ENCODE measurements at regions not wholly inside any gene's neighbourhood (a gene's known extent, or its start where the extent isn't known, plus 50 kb on each side); places are given as distances from the start of the nearest gene placed in this dataset.

DNA sequence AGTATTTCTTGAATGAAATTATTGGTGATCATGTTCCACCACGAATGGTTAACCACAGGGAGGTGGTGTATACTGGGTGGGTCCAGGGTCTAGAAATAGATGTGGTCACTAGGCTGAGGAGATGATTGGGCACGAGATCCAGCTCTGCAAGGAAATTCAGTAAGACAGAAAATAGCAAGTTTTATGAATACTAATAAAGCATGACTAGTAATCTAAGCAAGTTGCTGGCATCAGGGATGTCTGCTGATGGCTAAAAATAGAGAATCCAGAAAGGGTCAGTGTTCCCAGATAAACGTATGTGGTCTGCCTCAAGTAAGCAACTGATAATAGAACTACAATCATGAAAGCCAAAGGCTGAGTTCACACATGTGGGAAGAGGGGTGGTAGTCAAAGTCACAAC is 108.3 kb upstream of the FRMD4B start:
- intact Hi-C loops (cut with DNase I), result no loop called here
- DNase-seq (ENCODE audit: low spot score), result no peak
- Histone ChIP-seq H3K9me3 (no peaks in the 10 kb centered on the region), H3K4me1 (replicated peaks) (no peaks in the 10 kb centered on the region), H3K4me3 (no peak overlapping the region), H3K27ac (no peak overlapping the region), H3K36me3 (no peaks in the 10 kb centered on the region), H3K27me3 (replicated peaks; ENCODE audit: insufficient read depth) (no peaks in the 10 kb centered on the region)
- 53% methylated on average over 3 of the region's 3 CpGs for WGBS
- TF ChIP-seq POLR2AphosphoS5 (IDR thresholded peaks at IDR 0.05) (no peak), POLR2A (IDR thresholded peaks at IDR 0.05) (no peak)
- TF ChIP-seq, protein P1, sequence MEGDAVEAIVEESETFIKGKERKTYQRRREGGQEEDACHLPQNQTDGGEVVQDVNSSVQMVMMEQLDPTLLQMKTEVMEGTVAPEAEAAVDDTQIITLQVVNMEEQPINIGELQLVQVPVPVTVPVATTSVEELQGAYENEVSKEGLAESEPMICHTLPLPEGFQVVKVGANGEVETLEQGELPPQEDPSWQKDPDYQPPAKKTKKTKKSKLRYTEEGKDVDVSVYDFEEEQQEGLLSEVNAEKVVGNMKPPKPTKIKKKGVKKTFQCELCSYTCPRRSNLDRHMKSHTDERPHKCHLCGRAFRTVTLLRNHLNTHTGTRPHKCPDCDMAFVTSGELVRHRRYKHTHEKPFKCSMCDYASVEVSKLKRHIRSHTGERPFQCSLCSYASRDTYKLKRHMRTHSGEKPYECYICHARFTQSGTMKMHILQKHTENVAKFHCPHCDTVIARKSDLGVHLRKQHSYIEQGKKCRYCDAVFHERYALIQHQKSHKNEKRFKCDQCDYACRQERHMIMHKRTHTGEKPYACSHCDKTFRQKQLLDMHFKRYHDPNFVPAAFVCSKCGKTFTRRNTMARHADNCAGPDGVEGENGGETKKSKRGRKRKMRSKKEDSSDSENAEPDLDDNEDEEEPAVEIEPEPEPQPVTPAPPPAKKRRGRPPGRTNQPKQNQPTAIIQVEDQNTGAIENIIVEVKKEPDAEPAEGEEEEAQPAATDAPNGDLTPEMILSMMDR (IDR thresholded peaks at IDR 0.05), result no peak

GRCh38 chr3:69493157-69493556 is 107.3 kb upstream of the FRMD4B start:
- no peaks in the 10 kb centered on the region for H3K27me3 ChIP-seq (replicated peaks; ENCODE audit: insufficient read depth)
- WGBS, result 94% methylated on average over 3 of the region's 3 CpGs
- no peaks in the 10 kb centered on the region for H3K4me1 ChIP-seq (replicated peaks)
- no peak for DNase-seq (ENCODE audit: low spot score)
- H3K27ac ChIP-seq, result no peak overlapping the region
- H3K4me3 ChIP-seq, result no peak overlapping the region
- TF ChIP-seq, protein P1 (IDR thresholded peaks at IDR 0.05), result no peak
- TF ChIP-seq POLR2AphosphoS5 (IDR thresholded peaks at IDR 0.05), result no peak
- no peak for TF ChIP-seq POLR2A (IDR thresholded peaks at IDR 0.05)
- intact Hi-C loops (cut with DNase I), result no loop called here
- no peaks in the 10 kb centered on the region for H3K9me3 ChIP-seq
- H3K36me3 ChIP-seq, result no peaks in the 10 kb centered on the region

GRCh38 chr3:69491975-69492374 is 106.1 kb upstream of the FRMD4B start:
- H3K27ac ChIP-seq, result no peak overlapping the region
- 76% methylated on average over 6 of the region's 6 CpGs for WGBS

GRCh38 chr3:69490971-69491370 is 105.1 kb upstream of the FRMD4B start:
- intact Hi-C loops (cut with DNase I), result no loop called here
- no peak for DNase-seq (ENCODE audit: low spot score)
- H3K4me1 ChIP-seq (replicated peaks), result no peaks in the 10 kb centered on the region
- no peaks in the 10 kb centered on the region for H3K9me3 ChIP-seq
- no peaks in the 10 kb centered on the region for H3K27me3 ChIP-seq (replicated peaks; ENCODE audit: insufficient read depth)
- H3K4me3 ChIP-seq, result no peak overlapping the region
- TF ChIP-seq, protein P1 (IDR thresholded peaks at IDR 0.05), result no peak
- TF ChIP-seq POLR2AphosphoS5 (IDR thresholded peaks at IDR 0.05), result no peak
- no peak overlapping the region for H3K27ac ChIP-seq
- 58% methylated on average over 5 of the region's 5 CpGs for WGBS
- H3K36me3 ChIP-seq, result no peaks in the 10 kb centered on the region

More at GRCh38 chr3:69491975-69492374, 106.1 kb upstream of the FRMD4B start:
- no peak for DNase-seq (ENCODE audit: low spot score)
- Histone ChIP-seq H3K27me3 (replicated peaks; ENCODE audit: insufficient read depth) (no peaks in the 10 kb centered on the region), H3K4me3 (no peak overlapping the region), H3K9me3 (no peaks in the 10 kb centered on the region), H3K4me1 (replicated peaks) (no peaks in the 10 kb centered on the region), H3K36me3 (no peaks in the 10 kb centered on the region)
- TF ChIP-seq POLR2A (IDR thresholded peaks at IDR 0.05) (no peak), POLR2AphosphoS5 (IDR thresholded peaks at IDR 0.05) (no peak)
- TF ChIP-seq, protein P1 (IDR thresholded peaks at IDR 0.05), result no peak
- intact Hi-C loops (cut with DNase I), result no loop called here

DNA sequence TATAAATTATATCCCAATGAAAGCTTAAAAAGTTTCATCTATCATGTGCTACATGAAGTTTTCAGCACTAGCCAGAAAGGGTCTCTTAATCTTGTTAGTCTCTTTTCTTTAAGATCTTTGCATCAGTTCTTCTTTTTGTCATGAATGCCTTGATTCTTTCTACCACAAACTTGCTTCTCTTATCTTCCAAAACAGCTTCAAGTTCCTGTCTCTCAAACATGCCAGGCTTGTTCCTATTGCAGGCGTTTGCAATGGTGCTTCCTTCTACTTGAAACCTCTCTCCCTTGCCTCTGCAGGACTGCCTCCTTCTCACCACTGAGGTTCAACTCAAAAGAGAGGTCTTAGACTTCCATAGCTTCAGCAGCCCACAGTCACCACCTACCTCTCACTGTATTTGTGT is 104.3 kb upstream of the FRMD4B start:
- intact Hi-C loops (cut with DNase I), result no loop called here
- Histone ChIP-seq H3K9me3 (no peaks in the 10 kb centered on the region), H3K4me1 (replicated peaks) (no peaks in the 10 kb centered on the region), H3K4me3 (no peak overlapping the region), H3K27me3 (replicated peaks; ENCODE audit: insufficient read depth) (no peaks in the 10 kb centered on the region), H3K36me3 (no peaks in the 10 kb centered on the region), H3K27ac (no peak overlapping the region)
- WGBS, result 52% methylated on average over 1 of the region's 1 CpG
- no peak for DNase-seq (ENCODE audit: low spot score)
- TF ChIP-seq POLR2A (IDR thresholded peaks at IDR 0.05) (no peak), POLR2AphosphoS5 (IDR thresholded peaks at IDR 0.05) (no peak)
- TF ChIP-seq, protein P1 (IDR thresholded peaks at IDR 0.05), result no peak
